ENCODE measurements at regions not wholly inside any gene's neighbourhood (a gene's known extent, or its start where the extent isn't known, plus 50 kb on each side); places are given as distances from the start of the nearest gene placed in this dataset.

DNA sequence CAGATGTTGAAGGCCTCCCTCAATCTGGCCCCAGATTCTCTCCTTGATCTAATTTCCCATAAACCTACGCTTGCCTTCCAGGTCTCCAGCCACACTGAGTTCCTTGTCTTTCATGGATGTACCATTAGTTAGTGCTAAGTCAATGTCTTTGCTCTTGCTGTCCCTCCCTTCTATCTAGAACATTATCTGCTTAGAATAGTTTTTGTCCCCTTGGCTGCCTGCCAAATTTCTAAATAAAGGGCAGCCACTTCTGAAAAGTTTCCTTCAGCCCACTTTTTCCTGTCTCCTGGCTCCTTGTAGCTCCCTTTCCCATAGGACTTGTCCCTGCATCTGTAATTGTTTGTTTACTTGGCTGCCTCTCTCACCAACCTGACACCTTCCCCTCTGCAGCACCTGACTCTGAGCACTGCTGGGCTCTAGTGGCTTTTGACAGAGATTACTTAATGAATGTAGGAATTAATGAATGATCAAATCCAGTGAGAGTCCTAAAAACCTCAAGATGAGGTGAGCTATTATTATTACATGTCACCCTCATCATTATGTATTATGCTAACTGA, 58.3 kb downstream of the CXCL12 start:
- DNase-seq (ENCODE audit: low spot score), result no peak

DNA sequence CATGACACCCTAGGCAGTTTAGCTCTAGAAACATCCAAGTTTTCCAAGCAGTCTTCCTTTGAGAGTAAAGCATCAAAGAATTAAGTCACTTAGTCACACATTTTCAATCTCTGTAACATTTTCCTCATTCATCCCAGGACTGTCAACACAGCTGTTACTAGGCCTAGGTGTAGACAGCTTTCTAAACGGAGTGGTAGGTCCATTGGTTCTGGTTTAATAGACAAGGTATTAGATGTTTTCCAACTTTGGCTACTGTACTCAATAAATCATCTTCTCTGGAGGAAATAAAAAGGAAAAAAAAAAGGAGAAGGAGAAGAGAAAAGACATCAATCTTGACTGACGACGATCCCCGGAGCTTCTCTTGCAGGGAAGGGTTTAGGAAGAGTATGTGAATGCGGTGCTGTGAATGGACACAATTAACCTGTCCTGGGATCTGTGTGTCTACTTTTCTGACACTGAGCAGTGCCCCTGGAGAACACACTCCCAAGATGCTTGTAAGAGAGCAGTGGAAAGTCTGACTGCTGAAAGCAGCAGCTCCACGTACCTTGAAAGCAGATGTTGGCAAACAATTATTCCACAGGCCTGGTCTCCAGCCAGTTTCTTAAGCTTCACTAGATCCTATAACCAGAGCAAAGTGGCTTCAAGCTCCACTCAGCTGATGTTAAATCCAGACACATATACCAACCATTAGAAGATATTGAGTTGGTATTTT, 59.1 kb downstream of the CXCL12 start:
- DNase-seq (ENCODE audit: low spot score), result no peak

DNA sequence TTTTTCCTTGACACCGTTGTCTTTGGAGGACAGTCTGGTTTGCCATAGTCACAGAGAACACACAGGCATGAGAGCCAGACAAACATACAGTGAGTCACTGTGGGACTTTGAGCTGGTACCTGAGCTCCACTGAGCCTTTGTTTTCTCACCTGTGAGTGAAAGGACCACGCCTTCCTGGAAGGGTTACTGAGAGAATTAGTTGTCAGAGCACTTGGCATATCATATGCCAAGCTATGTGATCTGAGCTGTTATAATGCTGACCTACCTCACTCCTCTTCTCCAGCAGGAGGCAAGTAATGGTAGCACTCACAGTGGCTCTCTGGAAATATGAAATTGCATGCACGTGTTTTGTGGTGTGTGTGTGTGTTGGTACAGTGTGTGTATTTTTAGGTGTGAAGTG, 59.7 kb downstream of the CXCL12 start:
- DNase-seq (ENCODE audit: low spot score), result no peak

DNA sequence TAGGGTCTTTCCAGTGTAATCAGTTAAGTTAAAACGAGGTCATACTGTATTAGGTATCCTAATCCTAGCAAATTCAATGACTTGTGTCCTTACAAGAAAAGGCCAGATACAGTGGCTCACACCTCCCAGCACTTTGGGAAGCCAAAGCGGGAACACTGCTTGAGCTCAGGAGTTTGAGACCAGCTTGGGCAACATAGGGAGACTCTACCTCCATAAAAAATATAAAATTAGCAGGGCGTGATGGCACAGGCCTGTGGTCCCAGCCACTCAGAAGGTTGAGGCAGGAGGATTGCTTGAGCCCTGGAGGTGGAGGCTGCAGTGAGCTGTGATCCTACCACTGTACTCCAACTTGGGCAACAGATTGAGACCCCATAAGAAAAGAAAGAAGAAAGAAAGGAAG, 61.1 kb downstream of the CXCL12 start:
- DNase-seq (ENCODE audit: low spot score), result no peak

DNA sequence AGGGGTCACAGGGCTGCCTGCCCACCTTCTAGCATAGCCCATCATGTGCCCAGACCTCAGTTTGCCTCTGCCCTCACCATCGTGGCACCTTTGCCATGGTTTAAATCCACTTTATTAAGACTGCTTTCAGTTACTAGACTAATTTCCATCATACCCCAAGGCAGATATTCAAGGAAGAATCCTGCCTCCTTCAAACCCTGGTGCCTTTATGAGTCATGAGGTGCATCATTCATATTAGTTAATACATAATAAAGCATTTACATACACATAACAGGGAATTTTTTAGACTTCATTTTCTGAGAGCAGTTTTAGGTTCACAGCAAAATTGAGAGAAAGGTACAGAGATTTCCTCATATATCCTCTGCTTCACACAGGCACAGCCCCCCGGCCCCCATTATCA, 62.8 kb downstream of the CXCL12 start:
- no peak for DNase-seq (ENCODE audit: low spot score)

DNA sequence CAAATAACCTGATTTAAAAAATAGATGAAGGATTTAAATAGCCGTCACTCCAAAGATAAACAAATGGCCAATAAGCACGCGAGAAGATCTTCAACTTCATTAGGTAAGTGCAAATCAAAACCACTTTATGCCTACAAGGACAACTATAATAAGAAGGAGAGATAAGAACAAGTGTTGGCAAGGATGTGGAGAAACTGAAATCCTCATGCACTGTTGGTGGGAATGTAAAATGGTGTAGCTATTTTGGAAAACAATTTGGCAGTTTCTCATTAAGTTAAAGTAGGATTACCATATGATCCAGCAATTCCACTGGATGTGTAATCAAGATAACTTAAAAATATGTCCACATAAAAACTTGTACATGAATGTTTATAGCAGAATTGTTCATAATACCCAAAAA, 64.1 kb downstream of the CXCL12 start:
- DNase-seq (ENCODE audit: low spot score), result no peak

DNA sequence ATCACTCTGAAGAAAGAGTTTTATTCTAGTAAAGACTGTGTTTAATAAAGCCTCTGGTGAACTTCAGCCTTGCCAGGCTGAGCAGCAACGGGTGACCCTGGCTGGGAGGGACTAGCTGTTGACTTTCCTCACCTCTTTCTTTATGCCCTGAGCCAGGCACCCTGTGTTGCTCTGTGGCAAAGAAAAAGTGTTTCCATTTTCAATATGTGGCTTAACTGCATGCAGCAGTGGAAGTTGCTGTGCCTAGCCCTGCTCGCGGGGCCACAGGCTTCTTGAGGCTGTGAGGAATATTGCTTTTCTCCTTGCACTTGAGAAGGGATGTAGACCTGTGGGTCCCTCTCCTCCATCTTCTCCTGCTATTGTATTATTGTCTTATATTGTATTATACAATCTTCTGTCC, 67.0 kb downstream of the CXCL12 start:
- no peak for DNase-seq (ENCODE audit: low spot score)

DNA sequence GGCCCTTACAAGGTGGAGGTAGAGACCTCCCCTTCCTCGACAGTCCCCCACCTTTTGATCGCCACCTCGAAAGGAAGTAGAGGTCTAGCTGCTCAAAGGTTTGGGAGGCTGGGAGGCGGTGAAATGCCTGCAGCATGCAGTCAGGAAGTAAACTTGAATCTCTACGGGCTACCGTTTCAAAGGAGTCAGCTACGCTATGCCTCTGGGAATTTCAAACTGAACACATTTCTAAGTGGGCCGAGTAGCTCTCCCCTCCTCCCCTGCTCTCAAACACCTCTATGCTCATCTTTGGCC, 68.0 kb downstream of the CXCL12 start:
- DNase-seq (ENCODE audit: low spot score), result no peak

DNA sequence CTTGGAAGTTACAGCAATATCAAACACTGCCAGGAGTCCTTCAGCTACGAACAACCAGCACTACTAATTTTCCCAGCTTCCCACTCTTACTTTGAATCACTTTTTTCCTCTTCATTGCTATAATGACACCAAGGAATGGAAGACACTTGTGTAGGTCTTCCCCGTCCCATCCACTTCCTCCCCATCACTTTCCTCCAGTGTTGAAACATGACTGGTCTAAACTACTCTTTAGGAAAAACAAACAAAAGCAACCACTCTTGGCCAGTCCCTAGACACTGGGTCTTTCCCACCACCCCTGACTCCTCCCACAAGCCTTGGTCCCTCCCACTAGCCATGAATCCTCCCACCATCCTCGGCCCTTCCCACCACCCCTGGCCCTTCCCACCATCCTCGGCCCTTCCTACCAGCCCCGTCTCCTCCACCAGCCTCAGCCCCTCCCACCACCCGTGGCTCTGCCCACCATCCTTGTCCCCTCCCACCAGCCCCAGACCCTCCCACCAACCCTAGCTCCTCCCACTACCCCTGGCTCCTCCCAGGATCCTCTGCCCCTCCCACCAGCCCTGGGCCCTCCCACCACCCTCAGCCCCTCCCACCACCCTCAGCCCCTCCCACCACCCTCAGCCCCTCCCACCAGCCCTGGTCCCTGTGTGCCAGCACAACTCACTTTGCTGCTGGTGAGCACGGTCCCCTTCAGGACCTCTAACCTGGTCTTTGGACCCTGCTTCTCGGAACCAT, 68.5 kb downstream of the CXCL12 start:
- DNase-seq (ENCODE audit: low spot score), result peak; percentile 7

DNA sequence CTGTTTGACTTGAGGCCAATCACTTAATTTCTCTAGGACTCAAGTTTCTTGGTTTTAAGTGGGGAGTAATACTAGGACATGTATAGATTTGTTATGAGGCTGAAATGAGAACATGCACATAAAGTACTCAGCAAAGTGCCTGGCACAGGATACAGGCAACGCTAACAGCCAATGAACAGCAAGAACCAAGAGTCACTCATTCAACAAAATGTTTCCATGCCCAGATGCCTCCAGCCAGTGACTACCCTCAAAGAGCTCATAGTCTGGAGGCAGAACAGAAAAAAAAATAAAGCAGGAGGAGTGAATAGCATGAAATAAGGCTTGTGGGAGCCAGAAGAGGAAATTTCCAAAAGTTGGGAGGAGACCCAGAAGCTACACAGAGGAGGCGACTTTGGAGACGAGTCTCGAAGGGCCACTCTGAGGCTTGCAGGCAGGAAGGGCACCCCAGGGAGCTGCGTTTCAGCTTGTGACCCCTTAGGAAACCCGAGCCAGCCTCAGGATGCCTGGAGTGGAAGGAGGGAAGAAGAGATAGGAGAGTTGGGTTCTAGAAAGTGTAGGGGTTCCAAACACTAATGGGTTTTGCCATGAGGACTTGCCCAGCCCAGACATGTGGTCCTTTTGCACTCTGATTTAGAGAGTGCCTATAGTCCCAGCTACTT, 70.0 kb downstream of the CXCL12 start:
- DNase-seq (ENCODE audit: low spot score), result no peak

DNA sequence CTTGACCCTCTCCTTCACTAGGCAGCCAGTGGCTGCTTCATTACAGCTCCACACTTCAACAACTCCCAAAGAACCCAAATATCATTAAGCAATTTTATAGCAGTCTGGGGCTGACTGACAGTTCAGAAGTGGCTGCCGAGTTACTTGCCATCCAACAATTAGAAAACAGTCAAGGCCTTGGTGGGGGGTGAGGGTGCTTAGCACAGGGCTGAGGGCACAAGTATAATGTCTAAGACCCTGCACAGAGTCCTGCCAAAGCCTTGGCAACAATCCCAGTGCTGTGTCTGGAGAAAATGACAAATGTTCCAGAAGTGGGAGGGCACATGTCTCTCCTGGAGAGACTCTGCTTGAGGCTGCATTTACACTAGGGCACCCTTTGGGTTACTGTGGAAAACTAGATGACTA, 71.1 kb downstream of the CXCL12 start:
- no peak for DNase-seq (ENCODE audit: low spot score)

DNA sequence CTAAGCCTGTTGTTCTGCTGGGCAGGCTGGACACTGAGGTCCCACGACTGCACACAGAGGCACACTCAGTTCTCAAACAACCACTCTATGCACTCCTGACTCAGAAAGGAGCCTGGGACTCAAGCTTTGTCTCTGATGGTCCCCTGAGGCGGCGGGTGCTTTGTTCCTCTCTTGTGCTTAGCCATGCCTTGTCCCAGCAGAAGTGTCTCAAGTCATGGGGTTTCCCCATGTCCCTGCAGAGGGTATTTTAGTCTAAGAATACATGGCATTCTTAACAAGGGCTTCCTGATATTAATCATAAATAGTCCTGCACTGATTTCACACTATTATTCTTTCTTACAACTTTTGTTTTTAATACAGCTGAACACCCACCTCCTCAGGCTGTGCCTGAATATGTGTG, 72.5 kb downstream of the CXCL12 start:
- no peak for DNase-seq (ENCODE audit: low spot score)

DNA sequence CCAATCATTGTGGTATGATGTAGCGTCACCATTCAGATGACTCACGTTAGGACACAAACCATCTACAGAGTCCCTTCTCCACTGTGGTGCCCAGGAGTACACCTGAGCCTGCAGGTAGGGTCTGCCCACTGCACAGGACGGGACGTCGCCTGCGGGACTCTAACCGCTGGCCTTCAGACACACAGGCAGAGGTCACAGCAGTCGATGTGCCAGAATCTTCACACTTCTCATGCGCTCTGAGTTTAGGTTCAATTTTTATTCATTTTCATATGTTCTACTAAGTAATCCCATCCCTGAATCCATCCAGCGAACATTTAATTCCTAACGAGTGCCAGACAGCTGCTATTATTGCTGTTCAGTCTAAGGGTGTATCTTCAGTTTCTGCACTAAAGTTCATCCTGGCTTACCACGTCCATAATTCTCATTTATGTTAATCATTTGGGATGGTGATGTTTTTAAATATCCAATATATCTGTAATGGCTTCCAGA, 73.3 kb downstream of the CXCL12 start:
- DNase-seq (ENCODE audit: low spot score), result no peak

DNA sequence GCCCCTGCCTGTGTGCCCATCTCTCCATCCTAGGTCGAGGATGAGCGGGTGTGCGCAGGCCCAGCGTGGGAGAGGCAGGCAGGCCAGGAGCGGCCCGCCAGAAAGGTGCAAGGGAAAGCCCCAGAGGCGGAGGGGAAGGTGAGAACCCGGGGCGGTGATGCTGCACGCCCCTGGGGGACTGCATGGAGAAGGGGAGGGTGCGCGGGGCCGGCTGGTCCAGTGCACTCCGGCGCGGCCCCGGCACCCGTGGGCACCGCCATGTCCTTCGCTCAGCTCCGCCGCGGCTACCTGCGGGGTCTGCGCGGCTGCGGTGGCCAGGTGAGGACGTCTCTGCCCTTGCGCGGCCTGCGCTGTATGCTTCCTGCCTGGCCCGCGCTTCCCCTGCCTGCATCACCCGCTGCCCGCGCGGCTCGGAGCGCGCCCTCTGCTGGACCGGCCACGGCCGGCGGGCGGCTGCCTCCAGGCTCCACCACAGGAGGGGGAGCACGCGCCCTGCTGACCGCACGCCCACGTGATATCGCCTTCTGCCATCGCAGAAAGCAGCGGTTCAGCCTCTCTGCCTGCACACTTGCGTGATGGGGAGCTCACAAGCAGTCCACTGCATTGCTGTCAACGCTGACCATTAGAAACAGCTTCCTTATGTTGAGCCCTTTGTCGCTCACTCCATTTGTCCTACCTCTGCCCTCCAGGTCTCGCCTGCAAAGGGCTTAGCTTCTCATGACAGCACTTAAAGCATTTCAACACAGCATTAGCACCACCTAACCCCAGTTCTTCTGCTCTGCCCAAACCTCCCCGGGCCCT, 73.9 kb downstream of the CXCL12 start:
- no peak for DNase-seq (ENCODE audit: low spot score)

DNA sequence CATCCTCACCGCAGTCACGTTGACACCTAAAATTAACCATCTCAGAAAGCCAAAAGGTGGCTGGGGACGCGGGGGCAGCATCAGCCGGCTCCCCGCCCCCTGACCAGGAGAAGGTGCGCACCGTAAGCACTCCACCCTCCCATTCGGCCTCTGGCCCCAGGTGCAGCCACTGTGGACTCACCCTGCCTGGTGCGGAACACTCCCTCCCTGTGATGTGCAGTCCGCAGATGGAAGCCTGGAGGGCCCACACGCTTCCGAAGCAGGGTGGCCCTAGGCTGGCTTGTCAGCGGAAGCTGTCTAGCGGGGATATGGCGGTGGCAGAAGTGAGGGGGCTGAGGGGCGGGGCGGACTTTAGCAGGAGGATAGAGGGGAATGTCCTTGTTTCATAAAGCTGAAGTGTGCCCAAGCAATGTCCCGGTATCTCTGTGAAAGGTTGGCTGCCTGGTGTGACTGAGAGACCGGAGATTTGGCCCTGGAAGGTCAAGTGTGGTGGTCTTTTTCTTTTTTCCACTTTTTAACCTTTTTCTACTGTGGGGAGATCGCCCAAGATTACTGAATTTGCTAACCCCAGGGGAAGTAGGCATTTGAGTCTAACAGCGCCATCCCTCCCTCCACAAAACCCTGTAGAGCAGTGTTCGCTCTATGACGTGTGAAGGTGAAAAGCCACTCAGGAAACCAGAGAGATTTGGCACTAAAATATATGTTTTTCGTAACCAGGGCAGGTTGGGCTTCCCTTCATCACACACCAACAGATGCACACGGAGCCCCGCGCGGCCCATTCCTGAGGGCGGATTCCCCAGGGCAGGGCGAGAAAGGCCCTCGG, 74.7 kb downstream of the CXCL12 start:
- DNase-seq (ENCODE audit: low spot score), result no peak

DNA sequence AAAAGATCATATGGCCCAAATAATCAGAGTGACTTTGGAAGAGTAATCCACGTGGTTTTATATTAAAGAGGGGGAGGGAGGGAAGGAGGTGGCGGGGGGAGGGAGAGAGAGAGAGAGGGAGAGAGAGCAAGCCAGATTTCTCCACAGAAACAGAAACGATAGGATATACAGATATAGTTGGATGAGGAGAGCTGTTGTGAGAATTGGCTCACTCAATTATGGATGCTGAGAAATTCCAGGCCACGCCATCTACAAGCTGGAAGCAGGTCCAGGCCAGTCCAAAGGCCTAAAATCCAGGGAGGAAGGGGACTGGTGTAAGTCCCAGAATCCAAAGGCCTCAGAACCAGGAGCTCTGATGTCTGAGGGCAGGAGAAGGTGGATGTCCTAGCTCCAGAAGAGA, 75.5 kb downstream of the CXCL12 start:
- DNase-seq (ENCODE audit: low spot score), result no peak

DNA sequence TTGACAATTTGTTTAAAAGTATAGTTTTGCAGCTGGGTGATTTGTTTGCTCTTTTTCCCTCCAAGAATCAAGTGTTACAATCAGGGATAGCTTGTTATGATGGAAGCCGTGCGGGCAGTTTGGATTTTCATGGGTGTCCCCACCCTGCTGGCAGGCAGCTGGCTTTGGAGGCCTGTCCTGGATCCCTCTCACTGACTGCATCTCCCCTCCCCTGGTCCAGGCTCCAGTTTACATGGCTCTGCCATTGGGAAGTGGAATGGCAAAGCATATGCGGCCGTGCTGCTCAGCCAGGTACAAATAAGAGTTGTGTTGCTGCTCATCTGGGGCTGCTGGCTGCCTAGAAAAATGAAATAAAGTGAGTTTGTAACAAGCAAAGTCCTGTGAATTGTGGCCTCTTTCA, 76.0 kb downstream of the CXCL12 start:
- no peak for DNase-seq (ENCODE audit: low spot score)

DNA sequence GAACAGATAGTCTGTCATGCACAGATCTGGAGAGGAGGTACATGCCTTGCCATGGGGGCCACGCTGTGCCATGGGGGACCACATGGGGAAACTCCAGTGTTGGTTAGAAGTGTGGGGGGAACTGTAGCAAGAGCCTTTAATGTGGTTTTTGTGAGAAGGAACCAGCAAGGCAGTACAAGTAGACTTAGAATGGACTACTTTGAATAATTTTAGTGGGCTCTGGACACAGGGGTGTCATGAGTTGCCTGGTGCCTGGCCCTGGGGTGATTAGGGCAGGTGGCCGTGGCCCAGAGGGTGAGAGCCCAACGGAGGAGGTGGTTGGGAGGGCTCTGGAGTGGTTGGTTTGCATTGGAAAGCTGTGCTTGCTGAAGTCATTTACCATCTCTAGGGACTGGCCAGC, 77.2 kb downstream of the CXCL12 start:
- DNase-seq (ENCODE audit: low spot score), result no peak

DNA sequence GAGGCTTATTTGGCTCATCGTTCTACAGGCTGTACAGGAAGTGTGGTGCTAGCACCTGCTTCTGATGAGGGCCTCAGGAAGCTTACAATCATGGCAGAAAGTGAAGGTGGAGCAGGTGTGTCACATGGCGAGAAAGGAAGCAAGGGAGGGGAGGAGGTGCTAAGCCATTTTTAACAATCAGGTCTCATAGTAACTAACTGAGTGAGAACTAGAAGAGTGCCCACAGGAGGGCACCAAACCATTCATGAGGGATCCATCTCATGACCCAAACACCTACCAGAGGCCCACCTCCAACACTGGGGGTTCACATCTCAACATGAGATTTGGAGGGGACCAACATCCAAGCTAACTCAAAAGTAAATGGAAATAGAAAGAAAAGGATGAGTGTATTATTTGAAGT, 78.1 kb downstream of the CXCL12 start:
- no peak for DNase-seq (ENCODE audit: low spot score)

DNA sequence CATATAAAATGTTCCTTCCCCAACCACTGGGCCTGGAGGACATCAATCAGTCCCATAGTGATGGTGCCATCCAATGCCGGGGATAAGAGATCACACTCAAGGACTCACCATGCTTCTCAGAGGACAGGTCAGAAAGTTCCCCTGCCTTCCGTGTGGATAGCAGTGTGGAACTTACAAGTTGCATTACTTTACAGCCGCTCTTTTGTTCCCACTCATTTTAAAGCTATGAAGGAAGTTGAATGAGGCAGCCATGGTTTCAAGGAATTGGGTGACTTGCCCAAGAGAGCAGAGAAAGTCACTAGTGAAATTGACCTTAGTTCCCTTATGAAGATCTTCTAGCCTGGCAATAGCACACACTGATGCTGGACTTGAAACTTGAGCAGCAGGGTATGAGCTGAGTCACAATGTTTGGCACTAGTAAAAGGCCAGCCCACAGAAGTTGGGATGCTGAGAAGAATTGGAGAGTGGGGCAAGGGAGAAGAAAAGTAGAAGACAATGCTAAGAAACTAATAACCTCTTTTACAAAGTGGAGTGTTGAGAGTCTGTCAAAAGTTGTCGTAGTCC, 78.7 kb downstream of the CXCL12 start:
- DNase-seq (ENCODE audit: low spot score), result no peak

DNA sequence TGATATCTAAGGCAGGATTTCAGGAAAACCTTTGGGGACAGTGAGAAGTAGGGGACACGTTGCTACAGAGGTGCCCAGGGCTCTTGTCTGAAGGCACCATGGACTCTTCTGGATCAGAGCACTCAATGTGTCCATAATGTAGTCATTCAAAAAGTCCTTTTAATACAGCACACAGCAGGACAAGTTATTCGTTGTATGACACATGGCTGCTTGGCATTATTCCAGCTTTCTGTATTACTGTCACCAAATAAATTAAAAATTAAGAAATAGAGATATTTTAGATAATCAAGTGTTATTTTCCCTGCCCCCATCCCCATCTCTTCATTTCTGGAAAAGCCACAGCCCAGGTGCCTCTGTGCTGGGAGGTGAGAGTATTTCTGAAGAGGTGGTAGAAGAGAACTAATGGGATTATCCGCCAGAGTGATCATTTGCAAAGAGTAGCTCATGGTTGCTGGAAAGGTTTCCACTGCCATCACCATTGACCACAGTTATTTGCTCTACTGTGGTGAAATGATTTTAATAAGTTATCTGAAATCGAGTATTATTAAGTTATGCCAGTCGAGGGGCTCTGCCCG, 83.0 kb downstream of the CXCL12 start:
- no peak for DNase-seq (ENCODE audit: low spot score)
